HepG2 (cell line): ENCODE measurements at regions not wholly inside any gene's neighbourhood (a gene's known extent, or its start where the extent isn't known, plus 50 kb on each side); places are given as distances from the start of the nearest gene placed in this dataset.

Experiments
- ATAC-seq: fragments of 200-7000 bp; cut with Tn5 transposase; 3 replicates; pipeline ENCODE4 v1.9.1; 2020; ENCODE audit warnings: mild to moderate bottlenecking, moderate library complexity
- BruUV-seq: library from RNA; stranded (reverse); fragments of 400-500 nt; replicated peaks from 2 replicates; lab custom pipeline; 2021; lab: Mats Ljungman, UMichigan
- CTCF ChIA-PET: fragments of 300-600 bp; formaldehyde crosslinking; extraction: SDS; loops from one replicate; lab custom pipeline; 2021; ENCODE audit warnings: low total read pairs, inconsistent platforms, low intra/inter-chr PET ratio; lab: Yijun Ruan, JAX
- POLR2A ChIA-PET: fragments of 350-600 bp; sonication (Branson Sonifier 250); formaldehyde crosslinking; loops from one replicate; lab custom pipeline; 2020; ENCODE audit warnings: antibody characterized with exemption, inconsistent platforms; lab: Yijun Ruan, JAX
- DNase-seq: peaks from one replicate; pipeline ENCODE4 v3.0.0-alpha.2; 2015; ENCODE audit warnings: low spot score
- FAIRE-seq: peaks from 3 replicates; lab custom pipeline; 2011; peaks lifted over from hg19 to GRCh38; lab: Jason Lieb, UNC
- H2AFZ ChIP-seq: one replicate; pipeline ENCODE4 v1.6.1; 2011; ENCODE audit warnings: low read length, inconsistent platforms
- H3K27ac ChIP-seq: fragments of 300-600 bp; 3 replicates; pipeline ENCODE4 v1.8.0; 2011; ENCODE audit warnings: mixed run types, mild to moderate bottlenecking, mixed read lengths, low read length, inconsistent platforms; ENCODE audit not compliant: insufficient read depth; ENCODE audit errors: extremely low read length
- H3K27me3 ChIP-seq, 2 experiments: fragments of 200-600 bp in 1 of 2; 2 replicates in 1 of 2; 3 replicates in 1 of 2; pipeline versions ENCODE4 v1.6.0 to v1.8.0; 2011; ENCODE audit warnings: low read length in 2 of 2, mild to moderate bottlenecking in 2 of 2, moderate library complexity in 2 of 2, inconsistent platforms in 1 of 2; ENCODE audit not compliant: insufficient read depth in 2 of 2, control insufficient read depth in 1 of 2
- H3K36me3 ChIP-seq, 2 experiments: fragments of 200-600 bp in 1 of 2; replicated peaks in 1 of 2; 2 replicates in 1 of 2; 3 replicates in 1 of 2; pipeline versions ENCODE4 v1.5.1 to v1.8.0; 2011; ENCODE audit warnings: low read length in 2 of 2, inconsistent platforms in 1 of 2; ENCODE audit not compliant: insufficient read depth in 2 of 2, control insufficient read depth in 1 of 2
- H3K4me1 ChIP-seq: 2 replicates; pipeline ENCODE4 v1.5.1; 2012; ENCODE audit warnings: low read length, inconsistent platforms; ENCODE audit not compliant: insufficient read depth
- H3K4me2 ChIP-seq: 2 replicates; pipeline ENCODE4 v1.6.0; 2011; ENCODE audit warnings: low read depth, low read length, inconsistent platforms
- H3K4me3 ChIP-seq, 3 experiments: fragments of 200-600 bp in 1 of 3; sonication (generic), shearing (Covaris generic) in 1 of 3; replicated peaks in 1 of 3; 2 replicates each; pipeline ENCODE4 v1.5.1; 2011 to 2016; ENCODE audit warnings: low read length in 3 of 3, inconsistent platforms in 2 of 3, low read depth in 2 of 3, mild to moderate bottlenecking in 2 of 3, control low read depth in 1 of 3, mixed read lengths in 1 of 3; ENCODE audit not compliant: insufficient read depth in 1 of 3
- H3K79me2 ChIP-seq: one replicate; pipeline ENCODE4 v1.6.1; 2011; ENCODE audit warnings: low read length, inconsistent platforms; ENCODE audit not compliant: insufficient read depth
- H3K9ac ChIP-seq: 2 replicates; pipeline ENCODE4 v1.6.0; 2011; ENCODE audit warnings: mild to moderate bottlenecking, low read depth, low read length, inconsistent platforms; ENCODE audit not compliant: insufficient read depth
- H3K9me3 ChIP-seq: 2 replicates; pipeline ENCODE4 v1.5.1; 2012; ENCODE audit warnings: mild to moderate bottlenecking, low read length
- H4K20me1 ChIP-seq: 2 replicates; pipeline ENCODE4 v1.6.0; 2011; ENCODE audit warnings: inconsistent platforms, mild to moderate bottlenecking, low read length, moderate library complexity; ENCODE audit not compliant: insufficient read depth
- AGO2 ChIP-seq: fragments of 200-400 bp; formaldehyde crosslinking; optimal IDR thresholded peaks from 2 replicates; pipeline ENCODE3; 2017; ENCODE audit warnings: mild to moderate bottlenecking, low read depth, low read length, moderate library complexity
- CCAR2 ChIP-seq: fragments of 200-400 bp; formaldehyde crosslinking; optimal IDR thresholded peaks from 2 replicates; pipeline ENCODE3; 2018; ENCODE audit warnings: low read depth, mild to moderate bottlenecking, low read length, moderate library complexity
- NFE2 ChIP-seq: sonication (generic); formaldehyde crosslinking; IDR thresholded peaks from 2 replicates; pipeline ENCODE4 v1.4.0; 2020; ENCODE audit warnings: missing genetic modification reagents
- PRMT3 ChIP-seq: sonication (generic); formaldehyde crosslinking; IDR thresholded peaks from 2 replicates; pipeline ENCODE4 v1.8.1; 2022; ENCODE audit warnings: low read depth, mild to moderate bottlenecking, moderate library complexity, missing genetic modification reagents, borderline replicate concordance
- RARA ChIP-seq: IDR thresholded peaks from 2 replicates; pipeline ENCODE4 v1.6.1; 2016; ENCODE audit warnings: missing genetic modification reagents, missing compliant biosample characterization
- ZNF101 ChIP-seq: sonication (generic); formaldehyde crosslinking; IDR thresholded peaks from 2 replicates; pipeline ENCODE4 v1.4.0; 2020; ENCODE audit warnings: mild to moderate bottlenecking, low read depth, missing genetic modification reagents, borderline replicate concordance
- ZNF749 ChIP-seq: sonication (generic); formaldehyde crosslinking; IDR thresholded peaks from 2 replicates; pipeline ENCODE4 v1.8.0; 2022; ENCODE audit warnings: mild to moderate bottlenecking, missing genetic modification reagents, moderate library complexity, borderline replicate concordance
- in situ Hi-C: cut with HindIII; loops from 2 replicates; pipeline ENCODE4 v1.10.0; 2017; ENCODE audit warnings: low pct_unique_long_range_greater_than_20kb; ENCODE audit not compliant: extremely low pct_ligation_motif_present
- intact Hi-C: fragments of 100-400 bp; cut with micrococcal nuclease; formaldehyde crosslinking; loops from one replicate; pipeline ENCODE4 v1.10.0; 2022; ENCODE audit not compliant: unreplicated experiment
- TF ChIP-seq, protein P1 (sequence below): sonication (generic); formaldehyde crosslinking; IDR thresholded peaks from 2 replicates; pipeline ENCODE4 v1.9.0; 2021; ENCODE audit warnings: missing genetic modification reagents, mild to moderate bottlenecking, borderline replicate concordance
- TF ChIP-seq, protein P2 (sequence below): IDR thresholded peaks from 2 replicates; pipeline ENCODE4 v1.6.1; 2016; ENCODE audit warnings: low read depth

DNA sequence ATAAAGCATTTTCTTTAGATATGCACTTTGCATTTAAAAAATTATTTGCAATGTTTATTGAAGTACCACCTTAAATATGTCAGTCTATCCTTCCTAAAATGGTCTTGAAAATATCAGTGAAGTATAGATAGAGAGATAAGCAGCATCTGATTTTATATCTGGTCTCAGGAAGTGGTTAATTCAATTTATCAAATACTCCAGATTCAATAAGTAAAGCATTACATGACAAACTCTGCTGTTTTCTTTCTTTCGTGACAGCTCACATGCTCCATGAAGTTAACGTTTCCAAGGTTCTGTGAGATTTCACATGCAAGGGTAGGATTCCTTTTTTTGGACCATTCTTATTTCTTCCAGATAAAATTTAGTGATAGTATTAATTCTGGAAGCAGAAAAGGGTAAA lies 775.4 kb upstream of the ROBO1 start (continued):
- TF ChIP-seq, protein P1, sequence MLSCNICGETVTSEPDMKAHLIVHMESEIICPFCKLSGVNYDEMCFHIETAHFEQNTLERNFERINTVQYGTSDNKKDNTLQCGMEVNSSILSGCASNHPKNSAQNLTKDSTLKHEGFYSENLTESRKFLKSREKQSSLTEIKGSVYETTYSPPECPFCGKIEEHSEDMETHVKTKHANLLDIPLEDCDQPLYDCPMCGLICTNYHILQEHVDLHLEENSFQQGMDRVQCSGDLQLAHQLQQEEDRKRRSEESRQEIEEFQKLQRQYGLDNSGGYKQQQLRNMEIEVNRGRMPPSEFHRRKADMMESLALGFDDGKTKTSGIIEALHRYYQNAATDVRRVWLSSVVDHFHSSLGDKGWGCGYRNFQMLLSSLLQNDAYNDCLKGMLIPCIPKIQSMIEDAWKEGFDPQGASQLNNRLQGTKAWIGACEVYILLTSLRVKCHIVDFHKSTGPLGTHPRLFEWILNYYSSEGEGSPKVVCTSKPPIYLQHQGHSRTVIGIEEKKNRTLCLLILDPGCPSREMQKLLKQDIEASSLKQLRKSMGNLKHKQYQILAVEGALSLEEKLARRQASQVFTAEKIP = no peak

- Histone ChIP-seq H3K4me1 (no peaks in the 10 kb centered on the region), H3K27me3 (no peaks in the 10 kb centered on the region), H3K9me3 (no peaks in the 10 kb centered on the region), H3K36me3 (no peaks in the 10 kb centered on the region), H3K4me2 (no peak overlapping the region), H4K20me1 (no peaks in the 10 kb centered on the region)
- POLR2A ChIA-PET = no interaction called here
- no TSS peak for BruUV-seq
- intact Hi-C loops = no loop called here
- DNase-seq = no peak
- no peak for TF ChIP-seq RARA (CRISPR knock-in tag)
- TF ChIP-seq, protein P2, sequence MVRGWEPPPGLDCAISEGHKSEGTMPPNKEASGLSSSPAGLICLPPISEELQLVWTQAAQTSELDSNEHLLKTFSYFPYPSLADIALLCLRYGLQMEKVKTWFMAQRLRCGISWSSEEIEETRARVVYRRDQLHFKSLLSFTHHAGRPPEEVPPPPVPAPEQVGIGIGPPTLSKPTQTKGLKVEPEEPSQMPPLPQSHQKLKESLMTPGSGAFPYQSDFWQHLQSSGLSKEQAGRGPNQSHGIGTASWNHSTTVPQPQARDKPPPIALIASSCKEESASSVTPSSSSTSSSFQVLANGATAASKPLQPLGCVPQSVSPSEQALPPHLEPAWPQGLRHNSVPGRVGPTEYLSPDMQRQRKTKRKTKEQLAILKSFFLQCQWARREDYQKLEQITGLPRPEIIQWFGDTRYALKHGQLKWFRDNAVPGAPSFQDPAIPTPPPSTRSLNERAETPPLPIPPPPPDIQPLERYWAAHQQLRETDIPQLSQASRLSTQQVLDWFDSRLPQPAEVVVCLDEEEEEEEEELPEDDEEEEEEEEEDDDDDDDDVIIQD (CRISPR knock-in tag) = no peak
- TF ChIP-seq PRMT3 (CRISPR knock-in tag) = no peak
- TF ChIP-seq ZNF749 = no peak
- no peak for TF ChIP-seq AGO2
- no peak for TF ChIP-seq CCAR2
- no peak for TF ChIP-seq NFE2 (CRISPR knock-in tag)
- no peak for TF ChIP-seq ZNF101
- TF ChIP-seq, all 625 proteins: peak for 0
- no peak overlapping the region for H3K4me3 ChIP-seq
- no peak overlapping the region for H3K27ac ChIP-seq
- CTCF ChIA-PET = no interaction called here
- no peak for FAIRE-seq
- no peak for ATAC-seq
- no peak overlapping the region for H3K9ac ChIP-seq
- no peaks in the 10 kb centered on the region for H3K79me2 ChIP-seq
- in situ Hi-C loops = no loop called here
- no peak overlapping the region for H2AFZ ChIP-seq
Measured at GRCh38 chr3:80542456-80542855, 774.7 kb upstream of the ROBO1 start.
